H9 (cell line): ENCODE measurements at regions not wholly inside any gene's neighbourhood (a gene's known extent, or its start where the extent isn't known, plus 50 kb on each side); places are given as distances from the start of the nearest gene placed in this dataset.

Experiments
- DNase-seq: peaks from one replicate; pipeline ENCODE4 v3.0.0-alpha.2; 2017
- H2AFZ ChIP-seq: one replicate; pipeline ENCODE4 v1.6.1; 2013; ENCODE audit warnings: mild to moderate bottlenecking, low read length, control low read depth, moderate library complexity
- H2AK5ac ChIP-seq: 2 replicates; pipeline ENCODE4 v1.6.1; 2013; ENCODE audit warnings: low read length, control low read depth, mixed read lengths; ENCODE audit not compliant: insufficient read length
- H2BK120ac ChIP-seq: one replicate; pipeline ENCODE4 v1.6.1; 2013; ENCODE audit warnings: low read depth, mild to moderate bottlenecking, low read length, control low read depth, inconsistent platforms; ENCODE audit not compliant: poor library complexity, severe bottlenecking
- H2BK12ac ChIP-seq: 2 replicates; pipeline ENCODE4 v1.6.1; 2013; ENCODE audit warnings: low read length, control low read depth, mixed read lengths, low read depth; ENCODE audit not compliant: insufficient read length
- H2BK15ac ChIP-seq: 2 replicates; pipeline ENCODE4 v1.6.1; 2013; ENCODE audit warnings: low read depth, low read length, control low read depth
- H2BK20ac ChIP-seq: one replicate; pipeline ENCODE4 v1.6.1; 2013; ENCODE audit warnings: low read depth, mild to moderate bottlenecking, low read length, control low read depth, inconsistent platforms; ENCODE audit not compliant: poor library complexity, severe bottlenecking
- H2BK5ac ChIP-seq: 2 replicates; pipeline ENCODE4 v1.6.1; 2013; ENCODE audit warnings: low read length, control low read depth, mixed read lengths; ENCODE audit not compliant: insufficient read length
- H3K14ac ChIP-seq: 2 replicates; pipeline ENCODE4 v1.6.1; 2013; ENCODE audit warnings: low read length, control low read depth; ENCODE audit not compliant: insufficient read depth
- H3K18ac ChIP-seq: 2 replicates; pipeline ENCODE4 v1.6.1; 2013; ENCODE audit warnings: low read depth, mild to moderate bottlenecking, mixed read lengths, low read length, control low read depth; ENCODE audit not compliant: insufficient read length
- H3K23ac ChIP-seq: 2 replicates; pipeline ENCODE4 v1.6.1; 2013; ENCODE audit warnings: low read length, control low read depth, mixed read lengths, low read depth; ENCODE audit not compliant: insufficient read length
- H3K23me2 ChIP-seq: 2 replicates; pipeline ENCODE4 v1.6.1; 2013; ENCODE audit warnings: low read depth, mild to moderate bottlenecking, mixed read lengths, low read length, control low read depth; ENCODE audit not compliant: insufficient read length, poor library complexity, severe bottlenecking
- H3K27ac ChIP-seq: 2 replicates; pipeline ENCODE4 v1.5.1; 2013; ENCODE audit warnings: low read length, control low read depth, mixed read lengths, low read depth; ENCODE audit not compliant: insufficient read length
- H3K27me3 ChIP-seq: 2 replicates; pipeline ENCODE4 v1.6.1; 2013; ENCODE audit warnings: low read length, control low read depth, inconsistent platforms; ENCODE audit not compliant: insufficient read depth
- H3K4ac ChIP-seq: 2 replicates; pipeline ENCODE4 v1.6.1; 2013; ENCODE audit warnings: low read depth, mild to moderate bottlenecking, control low read depth, inconsistent platforms, low read length, moderate library complexity
- H3K4me1 ChIP-seq: 2 replicates; pipeline ENCODE4 v1.6.1; 2013; ENCODE audit warnings: low read length, control low read depth, inconsistent platforms; ENCODE audit not compliant: insufficient read depth
- H3K4me2 ChIP-seq: 2 replicates; pipeline ENCODE4 v1.6.1; 2013; ENCODE audit warnings: low read length, control low read depth, mixed read lengths; ENCODE audit not compliant: insufficient read length, insufficient read depth
- H3K56ac ChIP-seq: 2 replicates; pipeline ENCODE4 v1.6.1; 2013; ENCODE audit warnings: low read depth, mild to moderate bottlenecking, mixed read lengths, low read length, control low read depth; ENCODE audit not compliant: insufficient read length
- H3K79me1 ChIP-seq: 2 replicates; pipeline ENCODE4 v1.6.1; 2013; ENCODE audit warnings: low read depth, mild to moderate bottlenecking, moderate library complexity, low read length, control low read depth, inconsistent platforms; ENCODE audit not compliant: insufficient read depth, poor library complexity, severe bottlenecking
- H3K79me2 ChIP-seq: 2 replicates; pipeline ENCODE4 v1.6.1; 2013; ENCODE audit warnings: low read length, control low read depth, inconsistent platforms; ENCODE audit not compliant: insufficient read depth
- H3K9ac ChIP-seq: 2 replicates; pipeline ENCODE4 v1.6.1; 2013; ENCODE audit warnings: low read length, control low read depth, mixed read lengths; ENCODE audit not compliant: insufficient read length; ENCODE audit errors: extremely low read depth
- H3K9me3 ChIP-seq: one replicate; pipeline ENCODE4 v1.6.1; 2013; ENCODE audit warnings: low read depth, low read length, inconsistent platforms; ENCODE audit not compliant: control insufficient read depth
- H3T11ph ChIP-seq: one replicate; pipeline ENCODE4 v1.6.1; 2013; ENCODE audit warnings: mild to moderate bottlenecking, low read length, control low read depth, inconsistent platforms
- H4K20me1 ChIP-seq: one replicate; pipeline ENCODE4 v1.6.1; 2013; ENCODE audit not compliant: control insufficient read depth, insufficient read length, insufficient read depth
- H4K5ac ChIP-seq: 2 replicates; pipeline ENCODE4 v1.6.1; 2013; ENCODE audit warnings: low read depth, mild to moderate bottlenecking, mixed read lengths, low read length, control low read depth; ENCODE audit not compliant: insufficient read length
- H4K8ac ChIP-seq: replicated peaks from 2 replicates; pipeline ENCODE4 v1.6.1; 2013; ENCODE audit warnings: low read length, control low read depth, mixed read lengths, low read depth; ENCODE audit not compliant: insufficient read length
- H4K91ac ChIP-seq: 2 replicates; pipeline ENCODE4 v1.6.1; 2013; ENCODE audit warnings: low read depth, mild to moderate bottlenecking, moderate library complexity, mixed read lengths, low read length, control low read depth; ENCODE audit not compliant: insufficient read length
- H3K27ac Mint-ChIP-seq, 3 experiments: 2 replicates in 2 of 3; 3 replicates in 1 of 3; pipeline ENCODE4 v1.8.0; 2020 to 2021; ENCODE audit warnings: mixed read lengths in 3 of 3, mild to moderate bottlenecking in 1 of 3, moderate library complexity in 1 of 3
- H3K27me3 Mint-ChIP-seq: 2 replicates; pipeline ENCODE4 v1.8.0; 2021; ENCODE audit warnings: low read depth, mild to moderate bottlenecking, moderate library complexity, mixed read lengths
- H3K36me3 Mint-ChIP-seq, 3 experiments: 2 replicates in 2 of 3; 3 replicates in 1 of 3; pipeline ENCODE4 v1.8.0; 2020 to 2021; ENCODE audit warnings: low read depth in 3 of 3, mixed read lengths in 3 of 3; ENCODE audit not compliant: insufficient read depth in 1 of 3
- H3K4me1 Mint-ChIP-seq, 2 experiments: 2 replicates each; pipeline ENCODE4 v1.8.0; 2020; ENCODE audit warnings: mixed read lengths in 2 of 2
- H3K4me3 Mint-ChIP-seq, 2 experiments: 2 replicates in 1 of 2; 3 replicates in 1 of 2; pipeline ENCODE4 v1.8.0; 2020 to 2021; ENCODE audit warnings: mild to moderate bottlenecking in 2 of 2, mixed read lengths in 2 of 2, moderate library complexity in 1 of 2
- H3K9me3 Mint-ChIP-seq, 2 experiments: 2 replicates in 1 of 2; 3 replicates in 1 of 2; pipeline ENCODE4 v1.8.0; 2020; ENCODE audit warnings: mild to moderate bottlenecking in 2 of 2, mixed read lengths in 2 of 2, moderate library complexity in 1 of 2
- WGBS: extraction: QIAGEN DNeasy Blood & Tissue Kit; methylation state at CpG from one replicate; pipeline ENCODE4 v1.1.7; 2013; ENCODE audit warnings: missing lambda C conversion rate, low lambda C conversion rate, mixed read lengths; ENCODE audit not compliant: insufficient read length; ENCODE audit errors: extremely low coverage; 5-methylcytosine and 5-hydroxymethylcytosine counted together
- TF ChIP-seq, protein P1 (sequence below): fragments of 200-600 bp; sonication (generic); conservative IDR thresholded peaks from 3 replicates; pipeline ENCODE4 v1.8.0; 2021; ENCODE audit warnings: antibody characterized with exemption, mild to moderate bottlenecking

DNA sequence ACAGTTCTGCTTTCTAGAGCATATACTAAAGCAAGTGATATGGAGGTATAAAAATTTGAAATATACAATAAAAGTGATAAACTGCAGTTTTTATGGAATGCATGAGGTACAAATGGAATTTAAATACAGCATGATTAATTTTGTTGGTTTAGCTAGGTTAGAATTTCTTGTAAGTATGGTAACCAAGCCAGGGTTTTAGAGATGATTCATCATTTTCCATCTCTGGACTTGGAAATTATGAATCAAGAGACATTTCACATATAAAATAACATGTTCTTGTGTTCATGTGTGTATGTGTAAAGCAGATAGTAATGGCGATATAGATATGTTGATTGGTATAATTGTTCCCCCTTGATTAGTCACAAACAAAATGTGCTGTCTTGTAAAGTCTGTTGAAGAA, 1219.8 kb downstream of the CDH8 start:
- TF ChIP-seq, protein P1, sequence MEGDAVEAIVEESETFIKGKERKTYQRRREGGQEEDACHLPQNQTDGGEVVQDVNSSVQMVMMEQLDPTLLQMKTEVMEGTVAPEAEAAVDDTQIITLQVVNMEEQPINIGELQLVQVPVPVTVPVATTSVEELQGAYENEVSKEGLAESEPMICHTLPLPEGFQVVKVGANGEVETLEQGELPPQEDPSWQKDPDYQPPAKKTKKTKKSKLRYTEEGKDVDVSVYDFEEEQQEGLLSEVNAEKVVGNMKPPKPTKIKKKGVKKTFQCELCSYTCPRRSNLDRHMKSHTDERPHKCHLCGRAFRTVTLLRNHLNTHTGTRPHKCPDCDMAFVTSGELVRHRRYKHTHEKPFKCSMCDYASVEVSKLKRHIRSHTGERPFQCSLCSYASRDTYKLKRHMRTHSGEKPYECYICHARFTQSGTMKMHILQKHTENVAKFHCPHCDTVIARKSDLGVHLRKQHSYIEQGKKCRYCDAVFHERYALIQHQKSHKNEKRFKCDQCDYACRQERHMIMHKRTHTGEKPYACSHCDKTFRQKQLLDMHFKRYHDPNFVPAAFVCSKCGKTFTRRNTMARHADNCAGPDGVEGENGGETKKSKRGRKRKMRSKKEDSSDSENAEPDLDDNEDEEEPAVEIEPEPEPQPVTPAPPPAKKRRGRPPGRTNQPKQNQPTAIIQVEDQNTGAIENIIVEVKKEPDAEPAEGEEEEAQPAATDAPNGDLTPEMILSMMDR = no peak
- no peak overlapping the region for H3K27ac Mint-ChIP-seq
- Histone ChIP-seq H3K79me2 (no peaks in the 10 kb centered on the region), H2BK20ac (no peak overlapping the region), H2BK120ac (no peak overlapping the region), H3K27me3 (no peaks in the 10 kb centered on the region), H3K9ac (no peak overlapping the region), H3K27ac (no peak overlapping the region), H3K79me1 (no peaks in the 10 kb centered on the region), H3T11ph (no peak overlapping the region), H4K91ac (no peak overlapping the region), H3K9me3 (no peaks in the 10 kb centered on the region), H4K5ac (no peak overlapping the region), H2AFZ (no peak overlapping the region), H3K4me2 (no peak overlapping the region), H3K56ac (no peak overlapping the region), H4K20me1 (no peaks in the 10 kb centered on the region), H3K18ac (no peak overlapping the region), H2BK12ac (no peak overlapping the region), H2BK5ac (no peak overlapping the region), H3K23ac (no peak overlapping the region), H3K4me1 (no peaks in the 10 kb centered on the region), H3K14ac (no peak overlapping the region), H2BK15ac (no peak overlapping the region), H4K8ac (no peak overlapping the region), H2AK5ac (no peak overlapping the region), H3K23me2 (no peaks in the 10 kb centered on the region), H3K4ac (no peak overlapping the region)
- H3K27me3 Mint-ChIP-seq = no peaks in the 10 kb centered on the region
- H3K36me3 Mint-ChIP-seq = no peaks in the 10 kb centered on the region
- H3K4me1 Mint-ChIP-seq = no peaks in the 10 kb centered on the region
- H3K4me3 Mint-ChIP-seq = no peak overlapping the region
- no peaks in the 10 kb centered on the region for H3K9me3 Mint-ChIP-seq
- DNase-seq = no peak
- WGBS = no CpG with 5 or more reads among the region's 1 CpG
